Smooth muscle cell (in vitro differentiated cells): ENCODE measurements at regions not wholly inside any gene's neighbourhood (a gene's known extent, or its start where the extent isn't known, plus 50 kb on each side); places are given as distances from the start of the nearest gene placed in this dataset.
A peak's percentile ranks its signal among the peaks of the same experiment; 100 is the strongest.

Experiments used
- DNase-seq: peaks from one replicate; lab custom pipeline; 2025; ENCODE audit not compliant: unreplicated experiment; lab: John Stamatoyannopoulos, UW
- H2AFZ ChIP-seq: fragments of 200-600 bp; sonication (generic); 2 replicates; pipeline ENCODE4 v1.6.0; 2016; ENCODE audit warnings: antibody characterized with exemption, low read depth, mild to moderate bottlenecking
- H3F3A ChIP-seq: fragments of 200-600 bp; sonication (generic); 2 replicates; pipeline ENCODE4 v1.6.0; 2017; ENCODE audit warnings: antibody characterized with exemption, low read depth
- H3K27ac ChIP-seq: fragments of 200-600 bp; sonication (generic); 2 replicates; pipeline ENCODE4 v1.5.1; 2016; ENCODE audit warnings: low read depth, mild to moderate bottlenecking
- H3K27me3 ChIP-seq: fragments of 200-600 bp; sonication (generic); 2 replicates; pipeline ENCODE4 v1.6.1; 2016; ENCODE audit warnings: low read depth, mild to moderate bottlenecking
- H3K36me3 ChIP-seq: fragments of 200-600 bp; sonication (generic); 2 replicates; pipeline ENCODE4 v1.5.1; 2016; ENCODE audit warnings: low read depth
- H3K4me1 ChIP-seq: fragments of 200-600 bp; sonication (generic); 2 replicates; pipeline ENCODE4 v1.5.1; 2016; ENCODE audit warnings: low read depth
- H3K4me2 ChIP-seq: fragments of 200-600 bp; sonication (generic); 2 replicates; pipeline ENCODE4 v1.6.0; 2016; ENCODE audit warnings: mild to moderate bottlenecking
- H3K4me3 ChIP-seq: fragments of 200-600 bp; sonication (generic); 2 replicates; pipeline ENCODE4 v1.5.1; 2016; ENCODE audit warnings: mild to moderate bottlenecking
- H3K79me2 ChIP-seq: fragments of 200-600 bp; sonication (generic); 2 replicates; pipeline ENCODE4 v1.6.0; 2016; ENCODE audit warnings: low read depth, mild to moderate bottlenecking
- H3K9ac ChIP-seq: fragments of 200-600 bp; sonication (generic); 2 replicates; pipeline ENCODE4 v1.6.0; 2016; ENCODE audit warnings: low read depth
- H3K9me3 ChIP-seq: fragments of 200-600 bp; sonication (generic); replicated peaks from 2 replicates; pipeline ENCODE4 v1.5.1; 2016; ENCODE audit warnings: low read depth
- H4K20me1 ChIP-seq: fragments of 200-600 bp; sonication (generic); 2 replicates; pipeline ENCODE4 v1.6.0; 2016; ENCODE audit warnings: low read depth
- CTCF ChIP-seq: fragments of 200-600 bp; sonication (generic); IDR thresholded peaks from 2 replicates; pipeline ENCODE4 v1.5.1; 2017; ENCODE audit warnings: borderline replicate concordance, mild to moderate bottlenecking, antibody characterized with exemption; ENCODE audit not compliant: insufficient read depth, poor library complexity, severe bottlenecking
- WGBS: methylation state at CpG from one replicate; pipeline ENCODE4 v1.1.7; 2016; ENCODE audit warnings: low lambda C conversion rate; 5-methylcytosine and 5-hydroxymethylcytosine counted together

DNA sequence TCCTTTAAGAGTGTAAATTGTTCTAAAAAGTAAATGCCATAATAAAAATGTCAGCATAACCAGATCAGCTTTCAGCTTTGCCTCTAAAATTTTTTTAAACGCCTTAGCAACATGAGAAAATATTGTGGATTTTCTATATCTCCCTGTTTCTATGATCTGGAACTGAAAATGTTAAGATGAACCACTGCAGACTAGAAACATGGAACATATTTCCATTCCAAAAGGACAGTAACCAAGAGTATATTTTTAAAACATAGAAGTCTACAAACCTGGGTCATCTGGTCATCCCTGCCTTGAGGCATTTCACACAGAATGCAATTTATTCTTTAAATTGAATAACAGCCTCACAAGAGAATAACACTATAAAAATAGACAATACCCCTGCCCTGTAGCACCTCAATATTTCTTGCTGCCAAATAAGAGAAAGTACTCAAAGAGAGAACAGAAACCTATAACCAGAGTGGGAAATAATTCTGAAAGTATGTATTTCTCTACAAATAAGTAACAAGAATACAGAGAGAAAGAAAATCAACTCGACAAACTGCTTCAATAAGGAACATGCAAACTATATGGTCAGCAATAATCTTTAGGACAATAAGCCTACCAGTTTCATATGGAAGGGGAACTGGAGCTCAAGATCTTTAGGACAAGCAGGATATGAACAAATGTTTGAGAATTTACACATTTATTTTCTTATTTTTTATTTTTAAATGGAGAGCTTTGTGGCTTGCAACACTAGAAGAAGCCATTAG lies 949.0 kb downstream of the EPHA3 start:
- no peaks in the 10 kb centered on the region for H3K9me3 ChIP-seq
- no peak overlapping the region for H3K9ac ChIP-seq
- H3F3A ChIP-seq: peaks cover under 1% of the 10 kb centered on the region
- H3K4me3 ChIP-seq: no peak overlapping the region
- TF ChIP-seq CTCF: no peak
- DNase-seq: no peak
- no peaks in the 10 kb centered on the region for H4K20me1 ChIP-seq
- 92% methylated on average over 2 of the region's 2 CpGs for WGBS
- no peaks in the 10 kb centered on the region for H3K79me2 ChIP-seq
- H3K27me3 ChIP-seq: no peaks in the 10 kb centered on the region
- H2AFZ ChIP-seq: no peak overlapping the region
- no peak overlapping the region for H3K27ac ChIP-seq
- no peaks in the 10 kb centered on the region for H3K4me1 ChIP-seq
- no peaks in the 10 kb centered on the region for H3K36me3 ChIP-seq
- H3K4me2 ChIP-seq: no peak overlapping the region

GRCh38 chr3:90062016-90062415 lies 954.6 kb downstream of the EPHA3 start:
- no peak for TF ChIP-seq CTCF
- no peaks in the 10 kb centered on the region for H3K4me1 ChIP-seq
- no peak overlapping the region for H3K4me2 ChIP-seq
- H3K9me3 ChIP-seq: no peaks in the 10 kb centered on the region
- H3K9ac ChIP-seq: no peak overlapping the region
- no peaks in the 10 kb centered on the region for H3K27me3 ChIP-seq
- no peaks in the 10 kb centered on the region for H3K36me3 ChIP-seq
- H2AFZ ChIP-seq: no peak overlapping the region
- H3K79me2 ChIP-seq: no peaks in the 10 kb centered on the region
- H3K4me3 ChIP-seq: no peak overlapping the region
- DNase-seq: no peak
- peak overlapping the region; percentile 9 for H3K27ac ChIP-seq
- H3F3A ChIP-seq: peaks cover 4% of the 10 kb centered on the region
- H4K20me1 ChIP-seq: no peaks in the 10 kb centered on the region

DNA sequence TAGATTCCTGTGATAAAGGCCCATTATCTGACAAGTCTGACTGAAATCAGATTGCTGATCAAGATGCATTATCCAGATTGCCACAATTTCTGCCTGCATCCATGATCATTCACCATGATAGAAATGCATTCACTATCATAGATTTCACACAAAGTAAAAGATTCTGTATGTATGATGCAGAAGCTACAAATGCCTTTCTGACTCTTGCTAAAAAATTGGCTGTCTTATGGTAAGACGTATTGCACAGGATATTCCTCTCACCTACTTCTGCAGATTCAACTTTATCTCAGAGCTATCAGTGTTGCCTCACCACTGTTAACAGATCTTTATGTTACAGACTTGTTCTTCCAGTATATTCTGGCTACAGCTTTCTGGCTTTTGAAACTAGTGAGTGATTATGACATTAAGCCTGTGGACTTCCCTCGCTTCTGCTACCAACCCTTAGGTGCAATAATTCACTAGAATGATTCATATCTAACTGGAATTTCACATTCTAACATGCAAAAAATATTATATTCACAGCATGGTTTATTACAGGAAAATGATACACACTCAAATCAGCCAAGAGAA lies 955.3 kb downstream of the EPHA3 start:
- peak overlapping the region; percentile 9 for H3K27ac ChIP-seq
- H3K79me2 ChIP-seq: no peaks in the 10 kb centered on the region
- H4K20me1 ChIP-seq: no peaks in the 10 kb centered on the region
- no peak for TF ChIP-seq CTCF
- H3K9me3 ChIP-seq: no peaks in the 10 kb centered on the region
- no peaks in the 10 kb centered on the region for H3K27me3 ChIP-seq
- no peaks in the 10 kb centered on the region for H3K36me3 ChIP-seq
- H3K9ac ChIP-seq: no peak overlapping the region
- WGBS: 59% methylated on average over 2 of the region's 2 CpGs
- H3K4me1 ChIP-seq: no peaks in the 10 kb centered on the region
- no peak overlapping the region for H3K4me3 ChIP-seq
- H3K4me2 ChIP-seq: no peak overlapping the region
- no peak overlapping the region for H2AFZ ChIP-seq
- peaks cover 4% of the 10 kb centered on the region for H3F3A ChIP-seq
- DNase-seq: no peak

GRCh38 chr3:90068783-90069182 lies 961.4 kb downstream of the EPHA3 start:
- Histone ChIP-seq H3K27ac (no peak overlapping the region), H3K4me1 (no peaks in the 10 kb centered on the region), H3K4me2 (no peak overlapping the region), H3K9ac (no peak overlapping the region), H3F3A (no peaks in the 10 kb centered on the region), H3K27me3 (no peaks in the 10 kb centered on the region), H3K36me3 (no peaks in the 10 kb centered on the region), H4K20me1 (no peaks in the 10 kb centered on the region), H2AFZ (no peak overlapping the region), H3K4me3 (no peak overlapping the region), H3K79me2 (no peaks in the 10 kb centered on the region), H3K9me3 (no peaks in the 10 kb centered on the region)
- no peak for TF ChIP-seq CTCF
- 95% methylated on average over 3 of the region's 3 CpGs for WGBS
- DNase-seq: no peak
